Type B pancreatic cell (in vitro differentiated cells): ENCODE measurements at regions not wholly inside any gene's neighbourhood (a gene's known extent, or its start where the extent isn't known, plus 50 kb on each side); places are given as distances from the start of the nearest gene placed in this dataset.

Experiments used
- DNase-seq: peaks from one replicate; pipeline ENCODE4 v3.0.0; 2021; ENCODE audit warnings: mixed read lengths; ENCODE audit not compliant: unreplicated experiment; ENCODE audit errors: extremely low spot score
- H3K27ac Mint-ChIP-seq: 2 replicates; pipeline ENCODE4 v1.8.0; 2021; ENCODE audit warnings: mild to moderate bottlenecking, mixed read lengths
- H3K27me3 Mint-ChIP-seq: 2 replicates; pipeline ENCODE4 v1.8.0; 2021; ENCODE audit warnings: mixed read lengths
- H3K36me3 Mint-ChIP-seq: 2 replicates; pipeline ENCODE4 v1.8.0; 2021; ENCODE audit warnings: mixed read lengths
- H3K4me1 Mint-ChIP-seq: one replicate; pipeline ENCODE4 v1.8.0; 2021; ENCODE audit warnings: mixed read lengths; ENCODE audit not compliant: unreplicated experiment
- H3K4me3 Mint-ChIP-seq: 2 replicates; pipeline ENCODE4 v1.8.0; 2021; ENCODE audit warnings: mild to moderate bottlenecking, mixed read lengths
- H3K9me3 Mint-ChIP-seq: 2 replicates; pipeline ENCODE4 v1.8.0; 2021; ENCODE audit warnings: mixed read lengths
- CTCF ChIP-seq: fragments of 200-600 bp; sonication (generic); conservative IDR thresholded peaks from 2 replicates; pipeline ENCODE4 v1.5.0; 2021; ENCODE audit warnings: antibody characterized with exemption, mild to moderate bottlenecking

DNA sequence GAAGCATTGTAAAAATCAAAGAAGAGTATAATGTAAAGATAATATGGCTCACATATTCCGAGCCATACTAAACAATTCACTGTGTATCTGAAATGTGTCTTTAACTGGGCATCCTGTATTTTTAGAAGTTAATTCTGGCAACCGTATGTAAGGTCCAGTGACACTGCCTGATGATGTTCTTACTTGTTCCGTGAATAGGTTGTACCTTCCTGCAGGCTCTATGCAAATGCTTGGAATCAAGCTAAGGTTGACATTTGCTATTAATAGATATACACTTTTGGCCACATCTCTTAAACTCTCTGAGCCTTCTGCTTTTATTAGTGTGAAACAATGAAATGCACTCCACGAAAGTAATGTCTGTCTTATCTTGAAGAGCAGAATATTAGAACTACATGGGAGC is 534.6 kb downstream of the CCDC85A start:
- H3K27me3 Mint-ChIP-seq = no peaks in the 10 kb centered on the region
- H3K9me3 Mint-ChIP-seq = no peaks in the 10 kb centered on the region
- no peak for TF ChIP-seq CTCF
- H3K4me3 Mint-ChIP-seq = no peak overlapping the region
- H3K36me3 Mint-ChIP-seq = no peaks in the 10 kb centered on the region
- H3K4me1 Mint-ChIP-seq = no peaks in the 10 kb centered on the region
- DNase-seq = no peak
- no peak overlapping the region for H3K27ac Mint-ChIP-seq

DNA sequence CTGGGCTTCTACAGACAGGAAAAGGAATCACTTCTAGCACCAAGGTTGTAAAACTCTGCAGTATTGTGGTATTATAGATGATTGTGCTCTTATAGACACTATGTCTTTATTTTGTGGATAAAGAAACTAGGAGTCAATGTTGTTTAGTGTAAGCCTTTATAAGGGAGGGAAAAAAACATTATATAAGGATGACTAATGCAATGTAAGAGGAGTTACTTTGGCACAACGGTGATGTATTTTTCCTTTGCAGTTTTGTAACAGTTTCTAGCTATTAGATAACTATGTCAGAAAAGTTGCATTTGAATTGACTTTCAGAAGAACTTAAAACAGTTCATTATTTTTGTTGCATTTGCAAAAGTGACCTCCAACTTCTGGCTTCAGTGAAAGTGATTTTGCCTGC is 545.4 kb downstream of the CCDC85A start:
- TF ChIP-seq CTCF = no peak
- Mint-ChIP-seq H3K4me1 (no peaks in the 10 kb centered on the region), H3K4me3 (no peak overlapping the region)

GRCh38 chr2:56732946-56733345 is 549.2 kb downstream of the CCDC85A start:
- Mint-ChIP-seq H3K36me3 (no peaks in the 10 kb centered on the region), H3K27me3 (no peaks in the 10 kb centered on the region), H3K27ac (no peak overlapping the region), H3K4me1 (no peaks in the 10 kb centered on the region), H3K9me3 (no peaks in the 10 kb centered on the region), H3K4me3 (no peak overlapping the region)
- TF ChIP-seq CTCF = no peak
- DNase-seq = no peak

More for the DNA sequence above, 545.4 kb downstream of the CCDC85A start:
- Mint-ChIP-seq H3K9me3 (no peaks in the 10 kb centered on the region), H3K36me3 (no peaks in the 10 kb centered on the region), H3K27me3 (no peaks in the 10 kb centered on the region), H3K27ac (no peak overlapping the region)
- DNase-seq = no peak

- H3K4me1 Mint-ChIP-seq = no peaks in the 10 kb centered on the region
Observed at GRCh38 chr2:56739413-56739812, 555.6 kb downstream of the CCDC85A start.

DNA sequence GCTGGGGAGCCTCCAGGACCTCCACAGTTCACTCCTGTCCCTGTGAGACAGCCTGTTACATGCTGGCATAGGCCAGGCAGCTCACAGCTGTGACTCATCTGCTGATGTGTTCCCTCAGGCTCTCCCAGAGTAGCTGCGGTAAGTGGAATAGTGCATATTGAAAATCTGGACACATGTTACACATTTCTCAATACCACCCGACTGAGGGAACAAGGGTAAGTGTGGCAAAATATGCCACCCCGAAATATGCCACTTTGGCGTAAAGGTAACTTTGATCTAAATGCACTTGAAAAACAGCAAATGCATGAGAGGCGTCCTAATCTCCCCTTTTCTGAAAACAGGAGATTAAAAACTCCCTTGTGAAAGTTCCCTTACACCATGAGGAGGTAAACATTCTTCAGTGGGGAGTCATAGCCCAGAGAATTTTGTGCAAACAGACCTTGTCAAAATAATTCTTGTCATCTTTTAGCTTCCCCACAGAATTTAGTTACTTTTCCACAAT is 557.9 kb downstream of the CCDC85A start:
- no peak overlapping the region for H3K27ac Mint-ChIP-seq
- DNase-seq = no peak
- H3K4me1 Mint-ChIP-seq = no peaks in the 10 kb centered on the region
- peaks cover 7% of the 10 kb centered on the region for H3K27me3 Mint-ChIP-seq
- no peaks in the 10 kb centered on the region for H3K36me3 Mint-ChIP-seq
- no peak for TF ChIP-seq CTCF
- no peaks in the 10 kb centered on the region for H3K9me3 Mint-ChIP-seq
- no peak overlapping the region for H3K4me3 Mint-ChIP-seq

More at GRCh38 chr2:56739413-56739812, 555.6 kb downstream of the CCDC85A start:
- Mint-ChIP-seq H3K27ac (no peak overlapping the region), H3K36me3 (no peaks in the 10 kb centered on the region), H3K4me3 (no peak overlapping the region), H3K27me3 (peaks cover 7% of the 10 kb centered on the region), H3K9me3 (no peaks in the 10 kb centered on the region)
- DNase-seq = no peak
- TF ChIP-seq CTCF = no peak

DNA sequence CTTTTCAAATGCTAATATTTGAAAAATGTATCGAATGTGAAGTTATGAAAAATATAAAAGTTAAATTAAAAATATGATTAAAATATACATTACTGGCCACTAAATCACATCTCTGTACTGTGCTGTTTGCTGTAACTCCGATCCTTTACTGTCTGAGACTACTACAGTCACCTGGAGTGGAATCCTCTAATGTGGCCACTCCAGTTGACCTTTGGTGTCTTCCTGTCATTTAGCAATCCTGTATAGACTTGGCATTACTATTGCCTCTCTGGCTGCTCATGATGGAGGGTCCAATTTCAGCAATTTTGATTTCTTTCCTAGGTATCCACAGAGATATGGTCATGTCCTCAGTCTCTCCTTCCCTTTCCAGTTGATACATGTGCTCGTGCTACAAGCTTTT is 560.0 kb downstream of the CCDC85A start:
- DNase-seq = no peak
- TF ChIP-seq CTCF = no peak
- H3K9me3 Mint-ChIP-seq = no peaks in the 10 kb centered on the region
- H3K36me3 Mint-ChIP-seq = no peaks in the 10 kb centered on the region
- no peak overlapping the region for H3K4me3 Mint-ChIP-seq
- peaks cover 5% of the 10 kb centered on the region for H3K27me3 Mint-ChIP-seq
- no peak overlapping the region for H3K27ac Mint-ChIP-seq
- no peaks in the 10 kb centered on the region for H3K4me1 Mint-ChIP-seq
